ENCODE measurements at regions not wholly inside any gene's neighbourhood (a gene's known extent, or its start where the extent isn't known, plus 50 kb on each side); places are given as distances from the start of the nearest gene placed in this dataset.

DNA sequence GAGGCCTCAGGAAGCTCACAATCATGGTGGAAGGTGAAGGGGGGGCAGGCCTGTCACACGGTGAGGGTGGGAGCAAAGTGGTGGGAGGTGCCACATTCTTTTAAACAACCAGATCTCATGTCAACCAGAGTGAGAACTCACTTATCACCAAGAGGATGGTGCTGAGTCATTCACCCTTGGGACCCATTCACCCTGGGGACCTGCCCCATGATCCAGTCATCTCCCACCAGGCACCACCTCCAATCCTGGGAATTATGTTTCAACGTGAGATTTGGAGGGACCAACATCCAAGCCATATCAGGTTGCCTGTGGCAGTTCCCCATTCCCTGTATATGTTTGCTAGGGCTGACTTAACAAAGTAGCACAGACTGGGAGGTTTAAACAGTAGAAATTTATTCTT lies 318.4 kb upstream of the CLNK start:
- no peak overlapping the region for H3K27ac ChIP-seq (ENCODE audit: low read depth, low read length)
- no peak overlapping the region for H2BK15ac ChIP-seq (ENCODE audit: low read length)
- WGBS, 2 experiments (ENCODE audit: extremely low coverage in 1 of 2, insufficient coverage in 1 of 2, insufficient read length in 1 of 2, insufficient replicate concordance in 2 of 2, low coverage in 1 of 2, low lambda C conversion rate in 2 of 2, missing lambda C conversion rate in 1 of 2): 96% methylated on average over 2 of the region's 2 CpGs; no CpG with 5 or more reads in 1 of the 2 experiments
- no peak overlapping the region for H2AFZ ChIP-seq (ENCODE audit: low read length)
- FAIRE-seq (no peak), DNase-seq (ENCODE audit: low read depth in 1 of 2, low spot score in 2 of 2) (no peak)
- ChIA-PET POLR2A (ENCODE audit: partially characterized antibody) (no interaction called here), CTCF (ENCODE audit: partially characterized antibody) (no interaction called here)
- H4K20me1 ChIP-seq (replicated peaks in 1 of 2; ENCODE audit: control insufficient read depth in 1 of 2, insufficient read depth in 2 of 2, low read length in 2 of 2): no peaks in the 10 kb centered on the region
- H3K56ac ChIP-seq (replicated peaks; ENCODE audit: insufficient read length, low read depth, low read length): no peak overlapping the region
- no peak overlapping the region for H4K91ac ChIP-seq (replicated peaks; ENCODE audit: insufficient read length, low read length)
- no peaks in the 10 kb centered on the region for H3K4me1 ChIP-seq (replicated peaks in 1 of 4; ENCODE audit: control insufficient read depth in 3 of 4, insufficient read depth in 4 of 4, low read length in 3 of 4)
- H3K79me1 ChIP-seq (ENCODE audit: low read depth, low read length): no peaks in the 10 kb centered on the region
- no peak overlapping the region for H4K5ac ChIP-seq (ENCODE audit: insufficient read length, low read depth, low read length)
- H3K4me3 ChIP-seq (ENCODE audit: extremely low read depth in 1 of 4, insufficient read depth in 2 of 4, low read depth in 3 of 4, low read length in 4 of 4): no peak overlapping the region
- TF ChIP-seq EGR1 (IDR thresholded peaks at IDR 0.05; ENCODE audit: borderline replicate concordance, low read depth, low read length) (no peak), KDM5A (IDR thresholded peaks at IDR 0.05; ENCODE audit: low read length) (no peak), YY1 (IDR thresholded peaks at IDR 0.05; ENCODE audit: low read depth, low read length) (no peak), GTF2F1 (IDR thresholded peaks at IDR 0.05; ENCODE audit: borderline replicate concordance, low read depth, low read length) (no peak), RFX5 (IDR thresholded peaks at IDR 0.05; ENCODE audit: borderline replicate concordance, low read depth, low read length) (no peak), NRF1 (IDR thresholded peaks at IDR 0.05; ENCODE audit: low read depth, low read length) (no peak), SAP30 (IDR thresholded peaks at IDR 0.05; ENCODE audit: insufficient read depth, insufficient replicate concordance, low read length) (no peak), EP300 (IDR thresholded peaks at IDR 0.05; ENCODE audit: borderline replicate concordance in 1 of 2, low read depth in 2 of 2, low read length in 2 of 2) (no peak), RBBP5 (IDR thresholded peaks at IDR 0.05; ENCODE audit: borderline replicate concordance, low read depth, low read length) (no peak), NANOG (IDR thresholded peaks at IDR 0.05; ENCODE audit: insufficient read depth, low read depth, low read length, poor library complexity, severe bottlenecking) (no peak)
- H3K27me3 ChIP-seq (replicated peaks in 1 of 4; ENCODE audit: control insufficient read depth in 3 of 4, extremely low read depth in 1 of 4, insufficient read depth in 3 of 4, low read length in 3 of 4): peaks cover 0 to 1% (median 0%) of the 10 kb centered on the region in 4 experiments; a peak in 1 of 7 replicates
- H3K23ac ChIP-seq (ENCODE audit: insufficient read length): no peak overlapping the region
- no peaks in the 10 kb centered on the region for H3K79me2 ChIP-seq (ENCODE audit: control insufficient read depth in 1 of 2, insufficient read depth in 2 of 2, low read length in 2 of 2)
- H3K18ac ChIP-seq (ENCODE audit: extremely low read depth, low read length): no peak overlapping the region
- H3K14ac ChIP-seq (ENCODE audit: insufficient read length): no peak overlapping the region
- no peak overlapping the region for H2BK5ac ChIP-seq (ENCODE audit: low read depth, low read length)
- no peak overlapping the region for H3K4ac ChIP-seq (replicated peaks; ENCODE audit: insufficient read length, low read depth, low read length)
- no peak overlapping the region for H2BK20ac ChIP-seq (ENCODE audit: low read length)
- H2AK5ac ChIP-seq (ENCODE audit: low read depth, low read length): no peak overlapping the region
- no peak overlapping the region for H3K9ac ChIP-seq (replicated peaks in 1 of 4; ENCODE audit: extremely low read depth in 1 of 4, low read depth in 3 of 4, low read length in 3 of 4)
- no peaks in the 10 kb centered on the region for H3K23me2 ChIP-seq (ENCODE audit: low read depth, low read length)
- H2BK120ac ChIP-seq (replicated peaks; ENCODE audit: low read depth, low read length): no peak overlapping the region
- no peak overlapping the region for H4K8ac ChIP-seq (ENCODE audit: extremely low read depth, insufficient read depth, low read length)
- no peak overlapping the region for H3K4me2 ChIP-seq (ENCODE audit: insufficient read depth in 1 of 2, low read depth in 2 of 2, low read length in 2 of 2)
- no peaks in the 10 kb centered on the region for H3K9me3 ChIP-seq (ENCODE audit: insufficient read depth in 2 of 2, low read depth in 1 of 2, low read length in 1 of 2)
- no peaks in the 10 kb centered on the region for H3K36me3 ChIP-seq (ENCODE audit: control insufficient read depth in 2 of 4, insufficient read depth in 4 of 4, low read length in 3 of 4)
- H2BK12ac ChIP-seq (ENCODE audit: low read depth, low read length): no peak overlapping the region

Data from H1 (cell line).